Brain microvascular endothelial cell (primary cell): ENCODE measurements at regions not wholly inside any gene's neighbourhood (a gene's known extent, or its start where the extent isn't known, plus 50 kb on each side); places are given as distances from the start of the nearest gene placed in this dataset.

Experiments used
- DNase-seq: peaks from one replicate; pipeline ENCODE4 v3.0.0-alpha.2; 2020
- H3K27ac ChIP-seq: fragments of 250-450 bp; sonication (Bioruptor Pico); 2 replicates; pipeline ENCODE4 v1.5.1; 2020; ENCODE audit warnings: mild to moderate bottlenecking, moderate library complexity
- H3K27me3 ChIP-seq: fragments of 250-450 bp; sonication (Bioruptor Pico); replicated peaks from 2 replicates; pipeline ENCODE4 v1.5.1; 2020; ENCODE audit warnings: mild to moderate bottlenecking
- H3K36me3 ChIP-seq: fragments of 250-450 bp; sonication (Bioruptor Pico); replicated peaks from 2 replicates; pipeline ENCODE4 v1.5.1; 2020; ENCODE audit warnings: mild to moderate bottlenecking
- H3K4me3 ChIP-seq: 2 replicates; pipeline ENCODE4 v1.5.1; 2011; ENCODE audit warnings: low read depth, mild to moderate bottlenecking, control low read depth, low read length, moderate library complexity
- CTCF ChIP-seq: IDR thresholded peaks from 2 replicates; pipeline ENCODE4 v1.5.1; 2011; ENCODE audit warnings: low read depth, mild to moderate bottlenecking, moderate library complexity, low read length, control low read depth, inconsistent platforms; ENCODE audit errors: missing control alignments
- in situ Hi-C: cut with HindIII; loops from 2 replicates; pipeline ENCODE4 v1.10.0; 2017; ENCODE audit warnings: low sequenced_read_pairs, low pct_ligation_motif_present

GRCh38 chr6:19209202-19209601, 628.0 kb upstream of the ID4 start:
- H3K36me3 ChIP-seq, result no peaks in the 10 kb centered on the region
- in situ Hi-C loops, result no loop called here
- H3K4me3 ChIP-seq, result no peak overlapping the region
- H3K27ac ChIP-seq, result no peak overlapping the region
- H3K27me3 ChIP-seq, result no peaks in the 10 kb centered on the region
- no peak for DNase-seq
- TF ChIP-seq CTCF, result no peak

GRCh38 chr6:19210849-19211590, 626.1 kb upstream of the ID4 start:
- TF ChIP-seq CTCF, result peak; percentile 15
- no peak overlapping the region for H3K4me3 ChIP-seq
- no peak overlapping the region for H3K27ac ChIP-seq
- in situ Hi-C loops, result no loop called here
- no peak for DNase-seq
- H3K27me3 ChIP-seq, result no peaks in the 10 kb centered on the region
- no peaks in the 10 kb centered on the region for H3K36me3 ChIP-seq

- H3K27ac ChIP-seq, result no peak overlapping the region
- no peaks in the 10 kb centered on the region for H3K36me3 ChIP-seq
- no peak for DNase-seq
- TF ChIP-seq CTCF, result no peak
- in situ Hi-C loops, result no loop called here
- no peak overlapping the region for H3K4me3 ChIP-seq
- no peaks in the 10 kb centered on the region for H3K27me3 ChIP-seq
Observed at GRCh38 chr6:19214231-19214630, 622.9 kb upstream of the ID4 start.

- no peaks in the 10 kb centered on the region for H3K27me3 ChIP-seq
- in situ Hi-C loops, result no loop called here
- no peaks in the 10 kb centered on the region for H3K36me3 ChIP-seq
- no peak for DNase-seq
- H3K4me3 ChIP-seq, result no peak overlapping the region
- TF ChIP-seq CTCF, result no peak
- no peak overlapping the region for H3K27ac ChIP-seq
Observed at GRCh38 chr6:19219931-19220330, 617.2 kb upstream of the ID4 start.

GRCh38 chr6:19231878-19232561, 605.1 kb upstream of the ID4 start:
- TF ChIP-seq CTCF, result no peak
- Histone ChIP-seq H3K36me3 (no peaks in the 10 kb centered on the region), H3K4me3 (no peak overlapping the region), H3K27ac (no peak overlapping the region), H3K27me3 (no peaks in the 10 kb centered on the region)
- in situ Hi-C loops, result no loop called here
- DNase-seq, result no peak
